Liver (tissue), 3 donors: ENCODE measurements at regions not wholly inside any gene's neighbourhood (a gene's known extent, or its start where the extent isn't known, plus 50 kb on each side); places are given as distances from the start of the nearest gene placed in this dataset.

Experiments
- CTCF ChIP-seq: fragments of 150-350 bp; IDR thresholded peaks from 2 replicates; pipeline ENCODE4 v1.5.1; 2017; ENCODE audit warnings: improper control_type of control experiment, low read depth, low read length; ENCODE audit not compliant: missing input control
- MAX ChIP-seq: IDR thresholded peaks from 2 replicates; pipeline ENCODE4 v1.6.1; 2016; ENCODE audit warnings: antibody characterized with exemption
- RXRA ChIP-seq, 2 donors: IDR thresholded peaks; 2 replicates each; pipeline ENCODE4 v1.6.1; 2017 to 2018; ENCODE audit warnings: antibody characterized with exemption in 2 of 2, mild to moderate bottlenecking in 1 of 2
- YY1 ChIP-seq: IDR thresholded peaks from 2 replicates; pipeline ENCODE4 v1.6.1; 2016; ENCODE audit warnings: antibody characterized with exemption, mild to moderate bottlenecking
- donor health status: healthy.
- donor health status: healthy.

GRCh38 chr2:103814016-103814415, 1039.9 kb upstream of the POU3F3 start:
- TF ChIP-seq CTCF (no peak), RXRA (IDR thresholded peaks at IDR 0.05) (no peak), MAX (no peak), YY1 (no peak)
